Mucosa of descending colon (tissue), 3 donors: ENCODE measurements at regions not wholly inside any gene's neighbourhood (a gene's known extent, or its start where the extent isn't known, plus 50 kb on each side); places are given as distances from the start of the nearest gene placed in this dataset.

Source experiments
- ATAC-seq: fragments of 200-7000 bp; cut with Tn5 transposase; one replicate; pipeline ENCODE4 v1.9.1; 2020; ENCODE audit warnings: mild to moderate bottlenecking, moderate library complexity
- DNase-seq, 3 donors: peaks; one replicate each; pipeline ENCODE4 v3.0.0-alpha.2; 2020
- H3K36me3 ChIP-seq: fragments of 200-600 bp; one replicate; pipeline ENCODE4 v1.8.0; 2021; ENCODE audit warnings: low read depth, mild to moderate bottlenecking
- H3K4me1 ChIP-seq: fragments of 200-600 bp; one replicate; pipeline ENCODE4 v1.8.0; 2021; ENCODE audit warnings: low read depth, mild to moderate bottlenecking
- H3K4me3 ChIP-seq: fragments of 200-600 bp; one replicate; pipeline ENCODE4 v1.8.0; 2021; ENCODE audit warnings: mild to moderate bottlenecking
- H3K9me3 ChIP-seq: fragments of 200-600 bp; one replicate; pipeline ENCODE4 v1.8.0; 2021; ENCODE audit warnings: mild to moderate bottlenecking
- intact Hi-C, 2 donors: fragments of 100-400 bp; cut with DNase I in 1 of 2; cut with micrococcal nuclease in 1 of 2; formaldehyde crosslinking; loops; one replicate each; pipeline versions ENCODE4 v1.11.0 to v1.11.1; 2022; cut with DNase I, micrococcal nuclease
- TF ChIP-seq, protein P1 (sequence below): fragments of 200-600 bp; IDR thresholded peaks from one replicate; pipeline ENCODE4 v1.8.0; 2022; ENCODE audit warnings: antibody characterized with exemption, mild to moderate bottlenecking
- donor health status: DM: no; HTN: no; CAD: no; lungs with moderate emphysema.
- donor health status: DM: no; HTN: no; CAD: no.
- donor health status: DM: no; HTN: yes; CAD: no.

DNA sequence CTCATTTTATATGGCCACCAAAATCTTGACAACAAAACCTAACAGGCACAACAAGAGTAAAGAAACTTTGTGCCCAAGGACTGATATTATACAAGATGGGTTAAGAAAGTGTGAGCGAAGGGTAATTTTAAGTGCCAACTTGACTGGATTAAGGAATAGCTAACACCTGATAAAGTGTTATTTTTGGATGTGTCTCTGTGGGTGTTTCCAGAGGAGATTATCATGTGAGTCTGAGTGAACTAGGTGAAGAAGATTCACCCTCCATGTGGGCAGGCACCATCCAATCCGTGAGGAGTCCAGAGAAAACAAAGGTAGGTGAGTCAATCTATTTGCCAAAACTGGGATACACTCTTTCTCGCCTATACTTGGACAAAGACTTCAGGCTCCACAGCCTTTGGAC, 461.6 kb downstream of the ETS1 start:
- ATAC-seq, result no peak
- TF ChIP-seq, protein P1, sequence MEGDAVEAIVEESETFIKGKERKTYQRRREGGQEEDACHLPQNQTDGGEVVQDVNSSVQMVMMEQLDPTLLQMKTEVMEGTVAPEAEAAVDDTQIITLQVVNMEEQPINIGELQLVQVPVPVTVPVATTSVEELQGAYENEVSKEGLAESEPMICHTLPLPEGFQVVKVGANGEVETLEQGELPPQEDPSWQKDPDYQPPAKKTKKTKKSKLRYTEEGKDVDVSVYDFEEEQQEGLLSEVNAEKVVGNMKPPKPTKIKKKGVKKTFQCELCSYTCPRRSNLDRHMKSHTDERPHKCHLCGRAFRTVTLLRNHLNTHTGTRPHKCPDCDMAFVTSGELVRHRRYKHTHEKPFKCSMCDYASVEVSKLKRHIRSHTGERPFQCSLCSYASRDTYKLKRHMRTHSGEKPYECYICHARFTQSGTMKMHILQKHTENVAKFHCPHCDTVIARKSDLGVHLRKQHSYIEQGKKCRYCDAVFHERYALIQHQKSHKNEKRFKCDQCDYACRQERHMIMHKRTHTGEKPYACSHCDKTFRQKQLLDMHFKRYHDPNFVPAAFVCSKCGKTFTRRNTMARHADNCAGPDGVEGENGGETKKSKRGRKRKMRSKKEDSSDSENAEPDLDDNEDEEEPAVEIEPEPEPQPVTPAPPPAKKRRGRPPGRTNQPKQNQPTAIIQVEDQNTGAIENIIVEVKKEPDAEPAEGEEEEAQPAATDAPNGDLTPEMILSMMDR, result no peak
- no peak for DNase-seq
- intact Hi-C loops, result no loop called here
- Histone ChIP-seq H3K9me3 (no peaks in the 10 kb centered on the region), H3K4me1 (no peaks in the 10 kb centered on the region), H3K36me3 (no peaks in the 10 kb centered on the region), H3K4me3 (no peak overlapping the region)

DNA sequence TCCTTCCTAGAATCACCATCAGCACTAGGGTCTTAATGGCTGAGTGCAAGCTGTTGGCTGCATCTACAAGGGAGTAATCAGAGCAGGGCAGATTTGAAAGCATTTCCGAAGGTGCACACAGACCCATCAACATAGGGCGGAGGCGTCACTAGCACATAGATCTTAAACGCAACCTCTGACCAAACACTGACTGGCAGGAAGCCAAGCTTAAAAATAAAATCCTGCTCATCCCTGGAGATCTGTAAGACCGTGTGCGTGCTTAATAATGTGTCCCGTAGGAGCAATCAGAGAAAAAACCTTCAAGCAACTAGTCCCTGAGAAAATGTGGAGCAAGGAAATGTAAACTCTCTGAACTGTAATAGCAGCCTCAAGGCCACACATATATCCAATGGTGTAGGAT, 470.5 kb downstream of the ETS1 start:
- intact Hi-C loops, result no loop called here
- Histone ChIP-seq H3K9me3 (no peaks in the 10 kb centered on the region), H3K4me3 (no peak overlapping the region), H3K4me1 (no peaks in the 10 kb centered on the region), H3K36me3 (no peaks in the 10 kb centered on the region)
- no peak for ATAC-seq
- DNase-seq, result no peak
- TF ChIP-seq, protein P1, result no peak

DNA sequence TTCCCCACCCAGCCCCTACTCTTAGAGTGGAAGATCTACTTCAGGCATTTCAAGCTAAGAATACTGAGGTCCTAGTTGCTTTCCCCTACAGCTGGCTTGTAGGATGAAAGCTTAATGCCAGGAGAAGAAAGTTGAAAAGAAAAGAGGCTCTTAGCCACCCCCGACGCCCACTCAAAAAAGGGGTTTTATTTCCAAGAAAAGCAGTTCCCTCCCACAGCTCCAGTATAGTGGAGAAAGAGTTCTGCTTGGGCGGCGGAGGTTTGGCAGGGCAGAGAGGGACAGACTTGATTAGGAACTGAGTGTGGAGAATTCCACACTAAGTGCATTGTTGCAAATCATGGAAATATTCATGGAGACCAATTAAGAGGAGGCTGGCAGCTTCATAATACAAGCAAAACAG, 470.9 kb downstream of the ETS1 start:
- intact Hi-C loops, result no loop called here
- no peaks in the 10 kb centered on the region for H3K4me1 ChIP-seq
- H3K9me3 ChIP-seq, result no peaks in the 10 kb centered on the region
- TF ChIP-seq, protein P1, result no peak
- ATAC-seq (no peak), DNase-seq (no peak)
- H3K4me3 ChIP-seq, result no peak overlapping the region
- H3K36me3 ChIP-seq, result no peaks in the 10 kb centered on the region

DNA sequence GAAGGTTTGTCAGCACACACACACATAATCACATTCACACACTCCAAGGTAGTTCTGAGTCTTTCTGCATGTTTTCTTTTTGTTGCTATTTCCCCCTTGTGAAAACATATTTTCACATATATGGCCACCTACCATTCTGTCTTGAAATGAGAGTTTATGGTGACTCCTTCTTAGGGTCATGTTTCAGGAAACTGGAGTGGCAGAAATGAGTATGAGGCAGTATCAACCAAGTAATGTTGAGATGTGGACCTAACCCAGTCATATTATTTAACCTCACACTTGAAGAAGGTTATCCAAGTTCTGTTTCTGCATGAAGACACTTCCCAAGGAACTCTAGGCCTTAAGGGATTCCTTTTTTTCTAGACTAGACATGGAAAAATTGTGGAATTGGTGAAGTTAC, 481.4 kb downstream of the ETS1 start:
- no peak overlapping the region for H3K4me3 ChIP-seq

DNA sequence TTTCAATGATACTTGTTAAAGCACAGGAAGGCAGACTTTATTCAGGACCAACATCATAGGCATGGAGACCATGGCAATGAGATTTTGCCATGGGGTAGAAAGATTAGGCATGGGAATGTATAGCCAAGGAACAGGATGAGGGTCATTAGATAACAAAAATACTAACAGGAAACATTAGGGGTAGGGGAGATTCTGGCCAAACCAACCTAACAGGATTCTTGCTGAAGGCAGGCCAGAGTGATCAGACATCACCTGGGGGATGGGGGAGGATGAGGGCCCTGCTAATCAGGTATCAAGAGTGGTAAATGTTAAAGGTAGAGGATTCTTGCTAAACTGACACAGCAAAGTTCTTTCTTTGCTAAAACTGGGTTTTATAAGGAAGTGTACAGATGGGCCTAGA, 481.8 kb downstream of the ETS1 start:
- TF ChIP-seq, protein P1, result no peak
- Histone ChIP-seq H3K4me1 (no peaks in the 10 kb centered on the region), H3K36me3 (no peaks in the 10 kb centered on the region), H3K4me3 (no peak overlapping the region), H3K9me3 (no peaks in the 10 kb centered on the region)
- ATAC-seq (no peak), DNase-seq (no peak)
- intact Hi-C loops, result no loop called here

More for the DNA sequence above, 481.4 kb downstream of the ETS1 start:
- TF ChIP-seq, protein P1, result no peak
- Histone ChIP-seq H3K4me1 (no peaks in the 10 kb centered on the region), H3K36me3 (no peaks in the 10 kb centered on the region), H3K9me3 (no peaks in the 10 kb centered on the region)
- intact Hi-C loops, result no loop called here
- no peak for DNase-seq
- no peak for ATAC-seq

DNA sequence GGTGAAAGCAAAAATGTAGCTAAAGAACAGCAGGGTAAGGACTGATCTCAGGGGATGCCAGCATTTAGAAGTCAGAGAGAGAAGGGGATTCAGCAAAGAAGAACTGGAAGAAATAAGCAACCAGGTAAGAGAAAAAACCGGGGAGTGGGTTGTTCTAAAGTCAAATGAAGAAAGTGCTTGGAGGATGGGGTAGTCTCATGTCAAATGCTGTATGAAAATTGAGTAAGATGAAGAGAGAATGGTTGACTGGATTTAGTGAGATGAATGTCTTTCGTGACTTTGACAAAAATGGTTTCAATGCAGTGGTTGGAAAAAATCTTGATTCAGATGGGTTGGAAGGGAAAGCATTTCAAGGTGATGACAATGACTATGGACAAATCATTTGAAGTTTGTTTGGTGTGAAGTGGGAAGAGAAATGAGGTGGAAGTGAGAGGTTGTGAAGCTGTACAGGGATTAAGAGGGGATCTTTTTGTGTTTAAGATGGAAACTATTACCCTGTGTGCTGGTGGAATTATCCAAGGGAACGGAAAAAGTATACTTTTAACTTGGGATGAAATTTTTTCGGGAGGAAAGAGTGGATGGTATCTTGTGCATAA, 484.0 kb downstream of the ETS1 start:
- intact Hi-C loops, result no loop called here
- TF ChIP-seq, protein P1, result no peak
- no peaks in the 10 kb centered on the region for H3K4me1 ChIP-seq
- ATAC-seq (no peak), DNase-seq (no peak)
- H3K9me3 ChIP-seq, result no peaks in the 10 kb centered on the region
- H3K36me3 ChIP-seq, result no peaks in the 10 kb centered on the region
- no peak overlapping the region for H3K4me3 ChIP-seq
